Uterus (tissue), 3 donors: ENCODE measurements at regions not wholly inside any gene's neighbourhood (a gene's known extent, or its start where the extent isn't known, plus 50 kb on each side); places are given as distances from the start of the nearest gene placed in this dataset.

ENCODE experiments used
- DNase-seq, 2 donors: peaks; one replicate each; pipeline ENCODE4 v3.0.0-alpha.2; 2019 to 2020
- H3K27ac ChIP-seq, 2 donors: fragments of 200-600 bp; sonication (generic); 1 replicate in 1 of 2; 2 replicates in 1 of 2; pipeline ENCODE4 v1.5.1; 2016 to 2018
- H3K27me3 ChIP-seq, 2 donors: fragments of 200-600 bp; sonication (generic); one replicate each; pipeline ENCODE4 v1.5.1; 2018 to 2019; ENCODE audit warnings: control low read depth in 1 of 2
- H3K36me3 ChIP-seq, 2 donors: fragments of 200-600 bp; sonication (generic); one replicate each; pipeline ENCODE4 v1.5.1; 2019; ENCODE audit warnings: control low read depth in 1 of 2
- H3K4me1 ChIP-seq, 2 donors: fragments of 200-600 bp; sonication (generic); one replicate each; pipeline ENCODE4 v1.5.1; 2018 to 2019; ENCODE audit warnings: control low read depth in 1 of 2
- H3K4me3 ChIP-seq, 2 donors: fragments of 200-600 bp; sonication (generic); 1 replicate in 1 of 2; 2 replicates in 1 of 2; pipeline ENCODE4 v1.5.1; 2018 to 2019; ENCODE audit warnings: mild to moderate bottlenecking in 1 of 2
- H3K9me3 ChIP-seq, 2 donors: fragments of 200-600 bp; sonication (generic); one replicate each; pipeline ENCODE4 v1.5.1; 2019; ENCODE audit warnings: control low read depth in 1 of 2
- POLR2A ChIP-seq, 2 donors: fragments of 450-650 bp; IDR thresholded peaks; one replicate each; pipeline ENCODE4 v1.6.1; 2016; ENCODE audit warnings: antibody characterized with exemption in 2 of 2, mild to moderate bottlenecking in 1 of 2, moderate library complexity in 1 of 2
- intact Hi-C: fragments of 100-400 bp; cut with DNase I; formaldehyde crosslinking; loops from one replicate; pipeline ENCODE4 v1.15.1; 2023; ENCODE audit warnings: low total_unique reads
- TF ChIP-seq, protein P1 (sequence below), 4 experiments: fragments of 200-600 bp in 2 of 4; fragments of 450-650 bp in 2 of 4; sonication (generic) in 2 of 4; IDR thresholded peaks; one replicate each; pipeline ENCODE4 v1.5.1; 2016 to 2019; ENCODE audit warnings: antibody characterized with exemption in 4 of 4, mild to moderate bottlenecking in 2 of 4, moderate library complexity in 1 of 4
- donor health status: DM: yes; HTN: yes; CAD: no.

GRCh38 chr18:10351219-10351818 lies 103.1 kb upstream of the APCDD1 start:
- Histone ChIP-seq H3K27ac (no peak overlapping the region), H3K4me3 (no peak overlapping the region), H3K4me1 (peaks cover 0 to 5% of the 10 kb centered on the region in 2 donors), H3K36me3 (no peaks in the 10 kb centered on the region), H3K9me3 (no peaks in the 10 kb centered on the region), H3K27me3 (no peaks in the 10 kb centered on the region)
- intact Hi-C loops: no loop called here
- DNase-seq: no peak
- TF ChIP-seq POLR2A (IDR thresholded peaks at IDR 0.05): no peak
- TF ChIP-seq, protein P1, sequence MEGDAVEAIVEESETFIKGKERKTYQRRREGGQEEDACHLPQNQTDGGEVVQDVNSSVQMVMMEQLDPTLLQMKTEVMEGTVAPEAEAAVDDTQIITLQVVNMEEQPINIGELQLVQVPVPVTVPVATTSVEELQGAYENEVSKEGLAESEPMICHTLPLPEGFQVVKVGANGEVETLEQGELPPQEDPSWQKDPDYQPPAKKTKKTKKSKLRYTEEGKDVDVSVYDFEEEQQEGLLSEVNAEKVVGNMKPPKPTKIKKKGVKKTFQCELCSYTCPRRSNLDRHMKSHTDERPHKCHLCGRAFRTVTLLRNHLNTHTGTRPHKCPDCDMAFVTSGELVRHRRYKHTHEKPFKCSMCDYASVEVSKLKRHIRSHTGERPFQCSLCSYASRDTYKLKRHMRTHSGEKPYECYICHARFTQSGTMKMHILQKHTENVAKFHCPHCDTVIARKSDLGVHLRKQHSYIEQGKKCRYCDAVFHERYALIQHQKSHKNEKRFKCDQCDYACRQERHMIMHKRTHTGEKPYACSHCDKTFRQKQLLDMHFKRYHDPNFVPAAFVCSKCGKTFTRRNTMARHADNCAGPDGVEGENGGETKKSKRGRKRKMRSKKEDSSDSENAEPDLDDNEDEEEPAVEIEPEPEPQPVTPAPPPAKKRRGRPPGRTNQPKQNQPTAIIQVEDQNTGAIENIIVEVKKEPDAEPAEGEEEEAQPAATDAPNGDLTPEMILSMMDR (IDR thresholded peaks at IDR 0.05): no peak

GRCh38 chr18:10351858-10352257 lies 102.6 kb upstream of the APCDD1 start:
- no peaks in the 10 kb centered on the region for H3K36me3 ChIP-seq
- H3K9me3 ChIP-seq: no peaks in the 10 kb centered on the region
- DNase-seq: no peak
- no peaks in the 10 kb centered on the region for H3K27me3 ChIP-seq
- H3K27ac ChIP-seq: no peak overlapping the region
- H3K4me1 ChIP-seq: peaks cover 0 to 5% of the 10 kb centered on the region in 2 donors
- no peak for TF ChIP-seq POLR2A (IDR thresholded peaks at IDR 0.05)
- TF ChIP-seq, protein P1 (IDR thresholded peaks at IDR 0.05): no peak
- no peak overlapping the region for H3K4me3 ChIP-seq
- intact Hi-C loops: no loop called here

GRCh38 chr18:10352671-10353070 lies 101.8 kb upstream of the APCDD1 start:
- no peak for DNase-seq
- H3K27ac ChIP-seq: no peak overlapping the region

DNA sequence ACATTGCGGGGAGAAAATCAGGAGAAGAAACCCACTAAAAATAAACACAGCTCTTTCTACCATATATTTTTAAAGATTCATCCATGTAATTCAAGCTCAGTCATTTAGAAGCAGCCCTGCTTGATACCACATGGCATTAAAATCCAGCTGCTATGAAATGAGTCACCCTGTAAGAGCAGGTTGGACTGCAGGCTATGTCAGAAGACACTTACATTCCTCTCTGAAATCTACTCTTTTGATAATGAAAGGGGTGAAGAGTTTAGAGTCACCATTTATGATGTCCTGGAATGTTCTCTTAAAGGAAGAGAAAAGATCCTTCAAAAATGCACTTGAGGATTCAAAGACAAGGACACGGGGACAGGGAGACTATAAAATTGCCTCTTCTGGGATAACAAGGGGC lies 100.6 kb upstream of the APCDD1 start:
- H3K36me3 ChIP-seq: no peaks in the 10 kb centered on the region
- intact Hi-C loops: no loop called here
- peak overlapping the region; percentile 46 to 55 for H3K27ac ChIP-seq
- H3K27me3 ChIP-seq: no peaks in the 10 kb centered on the region
- no peaks in the 10 kb centered on the region for H3K9me3 ChIP-seq
- no peak for DNase-seq
- TF ChIP-seq, protein P1 (IDR thresholded peaks at IDR 0.05): no peak
- TF ChIP-seq POLR2A (IDR thresholded peaks at IDR 0.05): no peak
- no peak overlapping the region for H3K4me3 ChIP-seq
- H3K4me1 ChIP-seq: peaks cover 0 to 5% of the 10 kb centered on the region in 2 donors

More at GRCh38 chr18:10352671-10353070, 101.8 kb upstream of the APCDD1 start:
- intact Hi-C loops: no loop called here
- H3K4me3 ChIP-seq: no peak overlapping the region
- H3K4me1 ChIP-seq: peaks cover 0 to 5% of the 10 kb centered on the region in 2 donors
- H3K27me3 ChIP-seq: no peaks in the 10 kb centered on the region
- H3K36me3 ChIP-seq: no peaks in the 10 kb centered on the region
- no peaks in the 10 kb centered on the region for H3K9me3 ChIP-seq
- TF ChIP-seq, protein P1 (IDR thresholded peaks at IDR 0.05): no peak
- TF ChIP-seq POLR2A (IDR thresholded peaks at IDR 0.05): no peak

DNA sequence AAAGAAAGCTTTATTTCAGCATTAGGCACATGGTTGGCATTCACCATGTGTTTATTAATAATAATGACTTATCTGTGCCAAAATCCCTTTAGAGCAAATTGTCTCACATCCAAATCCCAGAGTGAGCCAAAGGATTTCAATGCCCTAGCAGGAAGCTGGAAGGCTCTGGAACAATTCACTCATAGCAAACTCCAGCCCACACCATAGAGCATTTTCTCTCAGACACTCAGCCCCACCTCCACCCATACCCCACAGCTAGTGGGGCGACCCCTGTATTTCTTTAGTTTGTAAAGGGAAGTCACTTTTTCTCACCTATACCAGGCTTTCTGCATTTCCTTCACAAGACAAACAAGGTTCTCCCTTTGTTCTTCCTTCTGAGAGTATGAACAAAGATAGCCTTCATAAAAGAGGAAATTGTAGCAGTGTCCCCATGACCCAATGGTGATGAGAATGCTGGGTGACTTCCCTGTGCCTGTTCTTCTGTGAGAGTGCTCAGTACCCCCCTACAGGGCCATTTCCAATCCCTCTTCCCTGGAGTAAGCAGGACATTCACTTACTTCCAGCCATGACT lies 100.1 kb upstream of the APCDD1 start:
- no peak for DNase-seq

More for the DNA sequence above, 100.1 kb upstream of the APCDD1 start:
- H3K4me1 ChIP-seq: peaks cover 0 to 5% of the 10 kb centered on the region in 2 donors
- no peak overlapping the region for H3K4me3 ChIP-seq
- H3K27me3 ChIP-seq: no peaks in the 10 kb centered on the region
- H3K27ac ChIP-seq: peak overlapping the region; percentile 46 to 55
- H3K36me3 ChIP-seq: no peaks in the 10 kb centered on the region
- no peaks in the 10 kb centered on the region for H3K9me3 ChIP-seq
- intact Hi-C loops: no loop called here
- no peak for TF ChIP-seq POLR2A (IDR thresholded peaks at IDR 0.05)
- TF ChIP-seq, protein P1 (IDR thresholded peaks at IDR 0.05): no peak
